ENCODE measurements at regions not wholly inside any gene's neighbourhood (a gene's known extent, or its start where the extent isn't known, plus 50 kb on each side); places are given as distances from the start of the nearest gene placed in this dataset.
A peak's percentile ranks its signal among the peaks of the same experiment; 100 is the strongest.

DNA sequence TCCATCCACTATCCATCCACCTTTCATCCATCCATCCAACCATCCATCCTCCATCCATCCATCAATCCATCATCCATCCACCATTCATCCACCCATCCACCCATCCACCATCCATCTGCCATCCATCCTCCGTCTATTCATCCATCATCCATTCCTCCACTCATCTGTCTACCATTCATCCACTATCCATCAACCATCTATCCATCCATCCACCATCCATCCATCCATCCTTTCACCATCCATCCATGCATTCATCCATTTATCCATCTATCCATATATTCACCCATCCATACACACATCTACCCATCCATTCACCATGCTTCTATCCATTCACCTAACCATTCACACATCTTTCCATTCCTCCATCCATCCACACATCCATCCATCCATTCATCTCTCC lies 207.0 kb upstream of the CDH4 start:
- no peak overlapping the region for H3K27ac ChIP-seq
- WGBS, 3 donors = 81 to 96% (median 90%) methylated on average over 1 of the region's 1 CpG
- TF ChIP-seq, protein P1, sequence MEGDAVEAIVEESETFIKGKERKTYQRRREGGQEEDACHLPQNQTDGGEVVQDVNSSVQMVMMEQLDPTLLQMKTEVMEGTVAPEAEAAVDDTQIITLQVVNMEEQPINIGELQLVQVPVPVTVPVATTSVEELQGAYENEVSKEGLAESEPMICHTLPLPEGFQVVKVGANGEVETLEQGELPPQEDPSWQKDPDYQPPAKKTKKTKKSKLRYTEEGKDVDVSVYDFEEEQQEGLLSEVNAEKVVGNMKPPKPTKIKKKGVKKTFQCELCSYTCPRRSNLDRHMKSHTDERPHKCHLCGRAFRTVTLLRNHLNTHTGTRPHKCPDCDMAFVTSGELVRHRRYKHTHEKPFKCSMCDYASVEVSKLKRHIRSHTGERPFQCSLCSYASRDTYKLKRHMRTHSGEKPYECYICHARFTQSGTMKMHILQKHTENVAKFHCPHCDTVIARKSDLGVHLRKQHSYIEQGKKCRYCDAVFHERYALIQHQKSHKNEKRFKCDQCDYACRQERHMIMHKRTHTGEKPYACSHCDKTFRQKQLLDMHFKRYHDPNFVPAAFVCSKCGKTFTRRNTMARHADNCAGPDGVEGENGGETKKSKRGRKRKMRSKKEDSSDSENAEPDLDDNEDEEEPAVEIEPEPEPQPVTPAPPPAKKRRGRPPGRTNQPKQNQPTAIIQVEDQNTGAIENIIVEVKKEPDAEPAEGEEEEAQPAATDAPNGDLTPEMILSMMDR (IDR thresholded peaks at IDR 0.05) = no peak
- TF ChIP-seq POLR2A (IDR thresholded peaks at IDR 0.05) (no peak), EP300 (IDR thresholded peaks at IDR 0.05) (no peak)
- H3K27me3 ChIP-seq = no peaks in the 10 kb centered on the region
- intact Hi-C loops (cut with DNase I) = no loop called here
- no peaks in the 10 kb centered on the region for H3K4me1 ChIP-seq (ENCODE audit: insufficient read depth)
- DNase-seq = no peak
- no peak overlapping the region for H3K4me3 ChIP-seq
- H3K36me3 ChIP-seq = no peaks in the 10 kb centered on the region
- H3K9me3 ChIP-seq = no peaks in the 10 kb centered on the region

DNA sequence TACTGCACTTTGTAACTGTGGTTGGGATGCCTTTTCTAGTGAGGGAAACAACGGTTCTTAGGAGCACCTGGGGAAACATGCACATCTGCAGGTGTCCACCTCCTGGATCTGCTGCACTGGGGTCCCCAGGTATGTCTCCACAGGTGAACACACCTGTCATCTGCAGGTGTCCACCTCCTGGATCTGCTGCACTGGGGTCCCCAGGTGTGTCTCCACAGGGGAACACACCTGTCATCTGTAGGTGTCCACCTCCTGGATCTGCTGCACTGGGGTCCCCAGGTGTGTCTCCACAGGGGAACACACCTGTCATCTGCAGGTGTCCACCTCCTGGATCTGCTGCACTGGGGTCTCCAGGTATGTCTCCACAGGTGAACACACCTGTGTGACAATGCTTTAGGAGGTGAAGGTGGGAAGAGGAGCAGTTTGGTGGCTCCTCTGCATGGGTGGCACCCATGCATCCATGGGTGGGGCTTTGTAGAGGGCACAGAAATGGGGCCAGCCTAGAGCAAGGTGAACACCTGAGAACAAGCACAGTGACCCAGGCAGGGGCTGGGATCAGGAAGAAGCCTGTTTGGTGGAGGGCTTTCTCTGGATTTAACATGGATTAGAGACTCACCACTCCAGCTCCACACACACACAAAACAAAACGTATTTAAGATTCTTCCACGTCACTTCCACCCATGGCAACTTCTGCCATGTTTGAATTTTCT lies 206.0 kb upstream of the CDH4 start:
- Histone ChIP-seq H3K4me1 (ENCODE audit: insufficient read depth) (no peaks in the 10 kb centered on the region), H3K9me3 (no peaks in the 10 kb centered on the region), H3K36me3 (no peaks in the 10 kb centered on the region), H3K27me3 (no peaks in the 10 kb centered on the region), H3K4me3 (no peak overlapping the region), H3K27ac (no peak overlapping the region)
- no peak for TF ChIP-seq EP300 (IDR thresholded peaks at IDR 0.05)
- WGBS, 3 donors = 68 to 70% (median 68%) methylated on average over 3 of the region's 3 CpGs
- DNase-seq = peak in 1 of 5 donors; percentile 31
- intact Hi-C loops (cut with DNase I) = no loop called here

DNA sequence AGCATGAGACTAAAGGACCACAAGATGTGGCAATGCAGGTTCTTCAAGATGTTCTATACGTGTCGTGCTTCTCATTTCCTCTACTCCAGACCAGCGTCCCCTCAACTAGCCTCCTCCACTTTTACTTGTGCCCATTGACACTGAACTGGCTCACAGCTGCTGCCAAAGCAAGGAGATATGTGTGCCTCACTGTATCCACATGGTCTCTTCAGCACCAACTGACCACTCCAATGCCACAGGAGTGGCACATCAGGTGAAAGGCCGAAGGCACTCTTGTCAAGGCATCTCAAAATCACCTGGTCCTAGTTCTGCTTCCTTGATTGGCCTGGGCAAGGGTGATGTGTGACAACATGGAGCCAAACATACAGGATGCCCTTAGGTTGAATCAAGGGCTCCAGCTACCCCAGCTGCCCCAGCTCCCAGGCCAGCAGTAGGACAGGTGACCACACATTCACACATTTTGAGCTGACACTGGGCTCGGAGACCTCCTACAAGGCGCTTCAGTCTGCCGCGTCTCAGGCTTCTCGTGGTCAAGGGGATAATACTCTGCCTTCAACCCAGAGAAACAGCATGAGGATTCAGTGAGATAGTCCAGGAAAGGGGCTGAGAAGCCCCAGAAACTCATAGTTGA lies 205.2 kb upstream of the CDH4 start:
- WGBS, 3 donors = 83 to 89% (median 86%) methylated on average over 9 of the region's 9 CpGs
- TF ChIP-seq EP300 (IDR thresholded peaks at IDR 0.05) = no peak
- TF ChIP-seq POLR2A (IDR thresholded peaks at IDR 0.05) = no peak
- TF ChIP-seq, protein P1 (IDR thresholded peaks at IDR 0.05) = no peak
- H3K27me3 ChIP-seq = no peaks in the 10 kb centered on the region
- no peak for DNase-seq
- no peaks in the 10 kb centered on the region for H3K4me1 ChIP-seq (ENCODE audit: insufficient read depth)
- intact Hi-C loops (cut with DNase I) = no loop called here
- no peak overlapping the region for H3K27ac ChIP-seq
- H3K36me3 ChIP-seq = no peaks in the 10 kb centered on the region
- no peak overlapping the region for H3K4me3 ChIP-seq
- no peaks in the 10 kb centered on the region for H3K9me3 ChIP-seq

DNA sequence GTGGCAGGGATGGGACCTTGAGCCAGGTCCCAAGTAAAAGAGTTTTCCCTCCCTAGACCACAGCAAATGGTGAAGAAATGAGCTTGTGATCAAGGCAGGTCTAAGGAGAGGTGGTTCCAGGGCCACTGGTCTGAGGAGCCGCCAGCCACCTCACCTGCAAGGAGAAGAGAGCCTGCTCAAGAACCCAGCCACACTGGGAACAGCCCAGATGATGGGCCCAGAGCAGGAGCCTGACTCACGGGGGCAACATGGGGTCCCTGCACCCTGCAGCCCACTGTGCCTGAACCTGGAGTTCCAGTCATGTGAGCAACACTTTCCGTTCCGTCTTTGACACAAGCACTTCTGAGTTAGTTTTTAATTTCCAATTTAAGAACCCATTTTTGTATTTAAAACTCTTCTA lies 204.5 kb upstream of the CDH4 start:
- intact Hi-C loops (cut with DNase I) = no loop called here
- no peak for DNase-seq
- no peaks in the 10 kb centered on the region for H3K9me3 ChIP-seq
- whole genome bisulfite sequencing, 3 donors = 86 to 89% (median 86%) methylated on average over 4 of the region's 4 CpGs
- H3K4me1 ChIP-seq (ENCODE audit: insufficient read depth) = no peaks in the 10 kb centered on the region
- H3K36me3 ChIP-seq = no peaks in the 10 kb centered on the region
- H3K4me3 ChIP-seq = no peak overlapping the region
- H3K27me3 ChIP-seq = no peaks in the 10 kb centered on the region
- no peak overlapping the region for H3K27ac ChIP-seq
- TF ChIP-seq, protein P1 (IDR thresholded peaks at IDR 0.05) = no peak
- TF ChIP-seq EP300 (IDR thresholded peaks at IDR 0.05) = no peak
- no peak for TF ChIP-seq POLR2A (IDR thresholded peaks at IDR 0.05)

DNA sequence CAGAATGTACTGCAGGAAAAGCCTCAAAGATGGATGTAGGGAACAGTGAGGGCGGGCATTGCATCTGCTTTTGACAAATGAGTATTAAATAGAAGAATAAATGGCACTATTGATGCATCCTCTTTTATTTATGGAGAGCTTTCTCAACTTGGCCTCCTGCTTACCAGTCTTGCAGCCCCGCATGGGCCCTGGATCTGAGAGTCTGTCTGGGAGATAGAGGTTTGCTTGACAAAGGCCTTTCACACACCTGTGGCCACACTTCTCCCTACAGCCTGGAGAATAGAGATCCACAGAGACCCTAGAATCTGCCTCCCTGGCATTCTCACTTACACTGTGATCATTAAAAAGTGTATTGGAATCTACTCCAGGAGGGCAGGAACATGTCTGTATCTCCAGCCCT lies 203.8 kb upstream of the CDH4 start:
- Histone ChIP-seq H3K9me3 (no peaks in the 10 kb centered on the region), H3K4me3 (no peak overlapping the region), H3K4me1 (ENCODE audit: insufficient read depth) (no peaks in the 10 kb centered on the region), H3K36me3 (no peaks in the 10 kb centered on the region), H3K27me3 (no peaks in the 10 kb centered on the region), H3K27ac (no peak overlapping the region)
- no peak for DNase-seq
- intact Hi-C loops (cut with DNase I) = no loop called here
- TF ChIP-seq, protein P1 (IDR thresholded peaks at IDR 0.05) = no peak
- no peak for TF ChIP-seq POLR2A (IDR thresholded peaks at IDR 0.05)
- no peak for TF ChIP-seq EP300 (IDR thresholded peaks at IDR 0.05)
- 78 to 88% (median 83%) methylated on average over 2 of the region's 2 CpGs for WGBS, 3 donors
